Activated CD8-positive, alpha-beta T cell treated with anti-CD3 and anti-CD28 coated beads for 36 hours (primary cell): ENCODE measurements at regions not wholly inside any gene's neighbourhood (a gene's known extent, or its start where the extent isn't known, plus 50 kb on each side); places are given as distances from the start of the nearest gene placed in this dataset.

Source experiments
- ATAC-seq: fragments of 200-7000 bp; cut with Tn5 transposase; one replicate; pipeline ENCODE4 v1.10.0; 2021; ENCODE audit warnings: mild to moderate bottlenecking, moderate library complexity
- CTCF ChIA-PET: fragments of 350-600 bp; sonication (Branson Sonifier 250); formaldehyde crosslinking; loops from one replicate; lab custom pipeline; 2021; ENCODE audit warnings: antibody characterized with exemption; lab: Charles Lee
- POLR2A ChIA-PET: fragments of 350-600 bp; sonication (Branson Sonifier 250); formaldehyde crosslinking; loops from one replicate; lab custom pipeline; 2021; ENCODE audit warnings: antibody characterized with exemption; lab: Charles Lee
- DNase-seq: peaks from one replicate; pipeline ENCODE4 v3.0.0-alpha.2; 2020
- H3K27ac Mint-ChIP-seq: one replicate; pipeline ENCODE4 v1.8.0; 2021; ENCODE audit warnings: mild to moderate bottlenecking, mixed read lengths
- H3K27me3 Mint-ChIP-seq: one replicate; pipeline ENCODE4 v1.8.0; 2021; ENCODE audit warnings: mixed read lengths
- H3K36me3 Mint-ChIP-seq: one replicate; pipeline ENCODE4 v1.8.0; 2021; ENCODE audit warnings: low read depth, mixed read lengths
- H3K4me1 Mint-ChIP-seq: one replicate; pipeline ENCODE4 v1.8.0; 2021; ENCODE audit warnings: low read depth, mixed read lengths
- H3K4me3 Mint-ChIP-seq: one replicate; pipeline ENCODE4 v1.8.0; 2021; ENCODE audit warnings: mild to moderate bottlenecking, moderate library complexity, mixed read lengths
- H3K9me3 Mint-ChIP-seq: one replicate; pipeline ENCODE4 v1.8.0; 2021; ENCODE audit warnings: mixed read lengths
- intact Hi-C: fragments of 100-400 bp; cut with micrococcal nuclease; formaldehyde crosslinking; loops from one replicate; pipeline ENCODE4 v1.10.0; 2022
- TF ChIP-seq, protein P1 (sequence below): fragments of 200-600 bp; IDR thresholded peaks from one replicate; pipeline ENCODE4 v1.8.0; 2022; ENCODE audit warnings: antibody characterized with exemption, mild to moderate bottlenecking

DNA sequence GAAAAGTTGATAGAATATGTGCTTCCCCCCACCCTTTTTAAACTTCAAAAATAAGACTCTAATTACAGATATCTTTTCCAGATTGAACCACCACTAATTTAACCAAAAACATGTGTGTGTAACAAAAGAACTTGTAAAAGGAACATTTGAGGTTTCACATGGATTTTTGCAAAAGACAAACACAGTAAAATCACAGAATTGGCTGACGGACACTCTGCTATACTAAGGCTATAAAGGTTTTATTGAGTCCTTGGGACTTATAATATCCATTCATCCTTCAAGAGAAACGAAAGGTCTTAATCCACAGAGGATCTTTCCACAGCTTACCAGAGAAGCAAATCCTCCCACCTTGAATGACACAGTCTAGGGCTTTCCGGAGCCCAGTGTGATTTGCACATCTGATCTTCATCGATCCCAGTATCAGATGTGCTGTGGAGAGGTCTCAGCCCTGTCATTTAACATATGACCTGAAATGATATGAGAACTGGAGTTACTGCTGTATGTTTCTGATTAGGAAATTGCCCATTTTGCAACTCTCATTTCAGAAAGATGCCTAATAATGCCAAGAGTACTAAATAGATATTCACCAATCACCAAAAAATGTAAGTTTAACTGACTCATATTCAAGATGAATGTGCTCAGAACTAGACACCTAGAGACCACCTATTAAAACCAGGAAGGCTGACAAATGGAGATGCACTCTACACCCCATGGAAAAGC lies 256.5 kb upstream of the FBXL7 start:
- H3K4me3 Mint-ChIP-seq: no peak overlapping the region
- no peaks in the 10 kb centered on the region for H3K4me1 Mint-ChIP-seq
- H3K36me3 Mint-ChIP-seq: no peaks in the 10 kb centered on the region
- peaks cover 30% of the 10 kb centered on the region for H3K9me3 Mint-ChIP-seq
- no peaks in the 10 kb centered on the region for H3K27me3 Mint-ChIP-seq
- H3K27ac Mint-ChIP-seq: no peak overlapping the region
- TF ChIP-seq, protein P1, sequence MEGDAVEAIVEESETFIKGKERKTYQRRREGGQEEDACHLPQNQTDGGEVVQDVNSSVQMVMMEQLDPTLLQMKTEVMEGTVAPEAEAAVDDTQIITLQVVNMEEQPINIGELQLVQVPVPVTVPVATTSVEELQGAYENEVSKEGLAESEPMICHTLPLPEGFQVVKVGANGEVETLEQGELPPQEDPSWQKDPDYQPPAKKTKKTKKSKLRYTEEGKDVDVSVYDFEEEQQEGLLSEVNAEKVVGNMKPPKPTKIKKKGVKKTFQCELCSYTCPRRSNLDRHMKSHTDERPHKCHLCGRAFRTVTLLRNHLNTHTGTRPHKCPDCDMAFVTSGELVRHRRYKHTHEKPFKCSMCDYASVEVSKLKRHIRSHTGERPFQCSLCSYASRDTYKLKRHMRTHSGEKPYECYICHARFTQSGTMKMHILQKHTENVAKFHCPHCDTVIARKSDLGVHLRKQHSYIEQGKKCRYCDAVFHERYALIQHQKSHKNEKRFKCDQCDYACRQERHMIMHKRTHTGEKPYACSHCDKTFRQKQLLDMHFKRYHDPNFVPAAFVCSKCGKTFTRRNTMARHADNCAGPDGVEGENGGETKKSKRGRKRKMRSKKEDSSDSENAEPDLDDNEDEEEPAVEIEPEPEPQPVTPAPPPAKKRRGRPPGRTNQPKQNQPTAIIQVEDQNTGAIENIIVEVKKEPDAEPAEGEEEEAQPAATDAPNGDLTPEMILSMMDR: no peak
- DNase-seq (no peak), ATAC-seq (no peak)
- POLR2A ChIA-PET: no interaction called here
- intact Hi-C loops: no loop called here
- CTCF ChIA-PET: interaction anchor here (1.2 kb wide), 1 partner anchor 15 kb away, joined by 3 read pairs; no protein-coding TSS in a partner anchor

DNA sequence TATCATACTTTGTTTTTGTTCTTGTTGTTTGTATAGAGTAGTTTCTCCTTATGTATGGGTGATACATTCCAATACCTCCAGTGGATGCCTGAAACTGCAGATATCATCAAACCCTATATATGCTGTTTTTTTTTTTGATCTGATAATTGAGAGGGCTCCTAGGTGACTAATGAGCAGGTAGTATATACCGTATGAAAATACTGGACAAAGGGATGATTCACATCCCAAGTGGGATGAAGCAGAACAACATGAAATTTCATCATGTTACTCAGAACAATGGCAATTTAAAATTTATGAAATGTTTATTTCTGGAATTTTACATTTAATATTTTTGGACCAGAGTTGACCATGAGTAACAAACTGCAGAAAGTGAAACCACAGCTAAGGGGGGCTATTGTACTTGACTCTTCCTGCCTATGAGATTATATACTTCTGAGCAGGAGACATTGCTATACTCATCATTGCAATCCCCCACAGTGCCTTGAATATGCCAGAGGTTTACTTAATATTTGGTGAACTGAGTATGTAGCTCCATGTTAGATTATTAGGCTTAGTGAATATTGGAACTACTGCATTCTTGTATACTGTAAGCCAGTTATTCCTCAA lies 258.7 kb upstream of the FBXL7 start:
- Mint-ChIP-seq H3K4me3 (no peak overlapping the region), H3K36me3 (no peaks in the 10 kb centered on the region), H3K9me3 (peaks cover 27% of the 10 kb centered on the region), H3K4me1 (no peaks in the 10 kb centered on the region), H3K27me3 (no peaks in the 10 kb centered on the region), H3K27ac (no peak overlapping the region)
- no peak for DNase-seq
- intact Hi-C loops: no loop called here
- CTCF ChIA-PET: no interaction called here
- ATAC-seq: no peak
- TF ChIP-seq, protein P1: no peak
- POLR2A ChIA-PET: no interaction called here

DNA sequence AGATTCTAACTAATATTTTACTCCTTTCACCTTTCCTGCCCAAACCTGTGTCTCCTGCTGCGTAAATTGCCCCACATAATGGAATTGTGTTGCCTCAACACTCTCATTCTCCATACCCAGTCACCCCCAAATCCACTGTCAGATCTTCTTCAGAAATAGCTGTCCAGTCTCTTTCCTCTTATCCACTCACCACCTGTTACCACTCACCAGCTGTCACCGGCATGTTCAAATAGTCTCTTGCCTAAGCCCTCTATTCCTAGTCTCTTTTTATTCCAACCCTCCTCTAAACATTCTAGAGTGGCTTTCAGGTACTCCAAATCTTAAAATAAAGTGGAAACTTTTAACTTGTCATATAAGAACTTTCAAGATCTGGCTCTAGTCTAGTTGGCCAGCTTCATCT lies 262.0 kb upstream of the FBXL7 start:
- H3K4me1 Mint-ChIP-seq: no peaks in the 10 kb centered on the region
- intact Hi-C loops: no loop called here
- ATAC-seq: no peak
- H3K27me3 Mint-ChIP-seq: no peaks in the 10 kb centered on the region
- CTCF ChIA-PET: interaction anchor here (1.0 kb wide), 1 partner anchor 132 kb away, joined by 3 read pairs; no protein-coding TSS in a partner anchor
- POLR2A ChIA-PET: no interaction called here
- no peak for DNase-seq
- H3K9me3 Mint-ChIP-seq: peaks cover 12% of the 10 kb centered on the region
- TF ChIP-seq, protein P1: no peak
- no peaks in the 10 kb centered on the region for H3K36me3 Mint-ChIP-seq
- H3K27ac Mint-ChIP-seq: no peak overlapping the region
- H3K4me3 Mint-ChIP-seq: no peak overlapping the region

DNA sequence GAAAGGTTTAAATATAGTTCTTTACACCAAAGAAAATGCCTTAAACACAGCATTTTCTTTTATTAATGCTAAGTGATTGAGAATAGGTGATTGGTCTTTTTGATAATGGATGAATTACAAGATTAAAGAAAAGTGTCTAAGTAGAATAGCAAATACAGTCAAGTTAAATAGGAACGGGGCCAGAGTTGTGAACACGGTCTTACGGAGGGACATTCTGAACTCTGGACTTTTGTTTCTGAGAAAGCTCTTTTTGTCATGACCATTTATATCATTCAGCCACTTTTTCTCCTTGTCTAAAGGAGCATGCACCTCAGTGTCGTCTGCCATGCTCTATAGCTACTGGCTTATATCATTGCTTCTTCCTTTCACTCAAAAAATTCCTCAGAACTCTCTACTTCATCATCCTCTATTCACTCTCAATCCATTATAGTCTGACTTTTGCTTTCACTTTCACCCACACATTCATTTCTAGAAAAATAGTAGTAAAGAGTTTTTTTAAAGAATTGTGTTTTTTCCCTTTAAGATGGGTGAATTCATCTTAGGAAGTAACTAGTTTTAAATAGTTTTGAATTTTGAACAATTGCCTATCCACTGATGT lies 263.0 kb upstream of the FBXL7 start:
- Mint-ChIP-seq H3K36me3 (no peaks in the 10 kb centered on the region), H3K27me3 (no peaks in the 10 kb centered on the region), H3K9me3 (peaks cover 12% of the 10 kb centered on the region), H3K4me1 (no peaks in the 10 kb centered on the region), H3K4me3 (no peak overlapping the region), H3K27ac (no peak overlapping the region)
- TF ChIP-seq, protein P1: no peak
- CTCF ChIA-PET: interaction anchor here (1.0 kb wide), 1 partner anchor 131 kb away, joined by 3 read pairs; no protein-coding TSS in a partner anchor
- POLR2A ChIA-PET: no interaction called here
- ATAC-seq: no peak
- DNase-seq: no peak
- intact Hi-C loops: no loop called here

DNA sequence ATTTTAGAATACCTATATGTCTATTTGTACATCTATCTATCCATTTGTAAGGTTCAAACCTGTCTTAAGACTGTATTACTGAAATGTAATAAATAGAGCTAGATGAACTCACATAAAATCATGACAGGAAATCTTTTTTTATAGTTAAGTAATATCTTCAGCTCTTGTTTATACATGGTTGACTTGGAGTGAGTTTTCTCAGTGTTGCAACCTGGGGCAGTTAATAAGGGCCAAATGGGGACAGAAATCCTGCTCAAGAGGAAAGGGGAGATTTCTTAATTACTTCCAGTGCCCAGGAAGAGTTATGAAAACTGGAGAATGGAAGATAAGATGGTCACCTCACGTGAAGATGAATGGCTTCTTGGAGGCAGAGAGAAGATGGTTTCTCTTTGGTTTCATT lies 265.1 kb upstream of the FBXL7 start:
- Mint-ChIP-seq H3K27me3 (no peaks in the 10 kb centered on the region), H3K27ac (no peak overlapping the region), H3K36me3 (no peaks in the 10 kb centered on the region), H3K4me1 (no peaks in the 10 kb centered on the region), H3K9me3 (peaks cover 16% of the 10 kb centered on the region), H3K4me3 (no peak overlapping the region)
- DNase-seq: no peak
- ATAC-seq: no peak
- POLR2A ChIA-PET: no interaction called here
- intact Hi-C loops: no loop called here
- CTCF ChIA-PET: no interaction called here
- TF ChIP-seq, protein P1: no peak
